Transverse colon (tissue), 4 donors: ENCODE measurements at regions not wholly inside any gene's neighbourhood (a gene's known extent, or its start where the extent isn't known, plus 50 kb on each side); places are given as distances from the start of the nearest gene placed in this dataset.

ENCODE experiments used
- DNase-seq: peaks from one replicate; pipeline ENCODE4 v3.0.0-alpha.2; 2019
- H3K27ac ChIP-seq, 4 donors: fragments of 200-600 bp; sonication (generic); 2 replicates each; pipeline ENCODE4 v1.5.1; 2016 to 2018; ENCODE audit warnings: inconsistent platforms in 4 of 4
- H3K27me3 ChIP-seq: fragments of 200-600 bp; sonication (generic); 2 replicates; pipeline ENCODE4 v1.5.1; 2017; ENCODE audit warnings: inconsistent platforms
- H3K36me3 ChIP-seq, 4 donors: fragments of 200-600 bp; sonication (generic); 2 replicates each; pipeline ENCODE4 v1.5.1; 2017 to 2019; ENCODE audit warnings: inconsistent platforms in 4 of 4
- H3K4me1 ChIP-seq, 4 donors: fragments of 200-600 bp; sonication (generic); 2 replicates each; pipeline ENCODE4 v1.5.1; 2017 to 2020; ENCODE audit warnings: inconsistent platforms in 4 of 4
- H3K4me3 ChIP-seq, 4 donors: fragments of 200-600 bp; sonication (generic); 1 replicate in 1 of 4; 2 replicates in 3 of 4; pipeline versions ENCODE4 v1.5.1 to v1.6.1; 2017 to 2019; ENCODE audit warnings: inconsistent platforms in 4 of 4
- H3K9me3 ChIP-seq, 2 donors: fragments of 200-600 bp; sonication (generic); 2 replicates each; pipeline ENCODE4 v1.5.1; 2017 to 2019; ENCODE audit warnings: inconsistent platforms in 2 of 2
- EP300 ChIP-seq: sonication (generic); formaldehyde crosslinking; IDR thresholded peaks from one replicate; pipeline ENCODE4 v1.6.1; 2017; ENCODE audit warnings: antibody characterized with exemption, low read depth
- POLR2A ChIP-seq: fragments of 450-650 bp; IDR thresholded peaks from one replicate; pipeline ENCODE4 v1.6.1; 2016; ENCODE audit warnings: antibody characterized with exemption, mild to moderate bottlenecking, moderate library complexity
- POLR2AphosphoS5 ChIP-seq, 3 donors: sonication (generic); formaldehyde crosslinking; IDR thresholded peaks; one replicate each; pipeline ENCODE4 v1.6.1; 2016; ENCODE audit warnings: antibody characterized with exemption in 3 of 3
- WGBS, 2 donors: methylation state at CpG; one replicate each; pipeline ENCODE4 v1.1.5; 2018; ENCODE audit warnings: low coverage in 1 of 2; 5-methylcytosine and 5-hydroxymethylcytosine counted together
- in situ Hi-C, 4 donors: fragments of 200-750 bp; cut with MboI; loops; one replicate each; pipeline versions ENCODE4 v1.15.0 to v1.15.1; 2017; ENCODE audit warnings: low sequenced_read_pairs in 3 of 4, low pct_ligation_motif_present in 1 of 4, low pct_unique_long_range_greater_than_20kb in 1 of 4
- intact Hi-C: fragments of 100-400 bp; cut with DNase I; formaldehyde crosslinking; loops from one replicate; pipeline ENCODE4 v1.15.1; 2023; ENCODE audit warnings: low total_unique reads
- TF ChIP-seq, protein P1 (sequence below), 5 experiments: fragments of 200-600 bp in 3 of 5; fragments of 450-650 bp in 2 of 5; sonication (generic) in 3 of 5; IDR thresholded peaks; 1 replicate in 2 of 5; 2 replicates in 3 of 5; pipeline ENCODE4 v1.5.1; 2016 to 2017; ENCODE audit warnings: antibody characterized with exemption in 5 of 5, inconsistent platforms in 3 of 5, mild to moderate bottlenecking in 2 of 5, moderate library complexity in 1 of 5

DNA sequence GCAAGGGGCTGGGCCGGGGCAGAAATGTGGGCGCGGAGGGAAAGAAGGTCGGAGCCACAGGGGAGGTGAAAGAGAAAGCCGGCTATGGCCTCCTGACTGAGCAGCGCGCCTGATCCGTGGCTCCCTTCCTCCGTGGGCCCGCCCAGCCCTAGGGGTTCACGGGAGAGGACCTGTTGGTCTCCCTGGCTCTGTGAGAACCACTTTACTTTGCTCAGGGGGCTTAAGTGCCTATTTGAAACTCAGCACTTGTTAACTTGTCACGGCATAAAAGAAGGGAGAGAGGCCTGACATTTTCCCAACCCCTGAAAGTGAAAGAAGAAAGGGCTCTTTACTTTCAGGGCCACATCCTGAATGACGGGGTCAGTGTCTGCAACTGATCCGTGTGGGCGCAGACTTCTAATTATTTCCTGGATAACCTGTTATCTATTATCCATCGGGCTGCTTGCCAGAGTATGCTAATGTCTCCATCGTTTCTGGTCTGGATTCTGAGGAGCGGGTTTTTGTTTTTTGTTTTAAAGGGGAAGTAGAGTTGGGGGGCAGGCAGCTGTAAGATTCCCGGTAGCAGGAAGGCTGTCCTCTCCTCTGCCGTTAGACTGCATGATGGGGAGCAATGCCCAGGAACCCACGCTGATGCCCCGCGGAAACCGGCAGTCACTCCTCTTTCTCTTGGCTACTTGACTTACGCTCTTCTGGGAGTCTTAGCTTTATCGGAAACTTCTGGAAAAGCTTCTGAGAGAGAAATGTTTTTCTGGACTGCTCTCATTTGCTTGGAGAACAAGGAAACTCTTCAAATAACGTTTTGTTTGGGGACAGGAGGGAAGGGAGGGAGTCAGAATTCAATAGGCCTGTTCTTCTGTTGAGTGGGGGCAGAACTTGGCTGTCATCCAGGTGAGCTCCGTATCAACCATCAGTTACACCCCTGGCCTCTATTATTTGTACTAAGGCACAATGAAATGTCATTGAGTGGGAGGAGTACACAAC, 127.7 kb upstream of the MAX start:
- in situ Hi-C loops, result loop anchor here in 1 of 4 donors (10.0 kb wide), 1 partner anchor 175 kb away; no protein-coding TSS in a partner anchor
- H3K4me1 ChIP-seq, result peaks cover 15 to 60% (median 29%) of the 10 kb centered on the region in 4 donors
- DNase-seq, result peak; percentile 49

DNA sequence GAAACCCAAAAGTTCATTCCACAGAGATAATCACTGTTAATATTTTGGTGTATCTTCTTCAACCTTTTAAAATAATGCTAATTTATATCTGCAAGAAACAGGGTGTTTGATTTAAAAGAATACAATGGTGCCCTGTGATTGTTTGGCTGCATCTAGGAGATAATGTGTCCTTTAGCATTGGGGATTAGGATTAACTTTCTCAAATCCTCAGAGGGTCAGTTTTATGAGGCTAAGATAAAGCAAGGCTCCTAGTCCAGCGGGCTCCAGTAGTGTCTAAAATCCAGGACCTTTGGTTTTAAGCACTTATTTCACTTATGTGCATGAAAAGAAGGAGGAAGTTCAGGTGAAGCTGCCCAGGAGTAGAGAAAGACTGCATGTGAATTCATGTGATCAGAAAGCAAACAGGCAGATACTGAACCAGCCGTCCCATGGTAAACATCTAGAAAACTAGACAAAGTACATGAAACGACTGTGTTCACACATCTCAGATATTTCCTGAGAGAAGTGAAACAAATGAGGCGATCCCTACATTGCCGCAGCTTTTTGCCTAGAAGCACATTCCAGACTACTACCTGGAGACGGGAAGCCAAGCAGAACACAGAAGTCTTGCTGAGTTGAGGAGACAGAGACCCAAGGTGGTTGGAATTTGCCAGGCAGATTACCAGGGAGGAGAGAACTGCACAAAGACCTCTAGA, 129.1 kb upstream of the MAX start:
- Histone ChIP-seq H3K4me3 (no peak overlapping the region), H3K27ac (peak overlapping the region in 3 of 4 donors; percentile 67 to 82 (median 80)), H3K27me3 (no peaks in the 10 kb centered on the region), H3K9me3 (no peaks in the 10 kb centered on the region), H3K36me3 (no peaks in the 10 kb centered on the region), H3K4me1 (peaks cover 12 to 49% (median 23%) of the 10 kb centered on the region in 4 donors)
- intact Hi-C loops (no loop called here), in situ Hi-C loops (no loop called here)
- TF ChIP-seq EP300 (no peak), POLR2AphosphoS5 (IDR thresholded peaks at IDR 0.05) (no peak), POLR2A (no peak)
- TF ChIP-seq, protein P1, sequence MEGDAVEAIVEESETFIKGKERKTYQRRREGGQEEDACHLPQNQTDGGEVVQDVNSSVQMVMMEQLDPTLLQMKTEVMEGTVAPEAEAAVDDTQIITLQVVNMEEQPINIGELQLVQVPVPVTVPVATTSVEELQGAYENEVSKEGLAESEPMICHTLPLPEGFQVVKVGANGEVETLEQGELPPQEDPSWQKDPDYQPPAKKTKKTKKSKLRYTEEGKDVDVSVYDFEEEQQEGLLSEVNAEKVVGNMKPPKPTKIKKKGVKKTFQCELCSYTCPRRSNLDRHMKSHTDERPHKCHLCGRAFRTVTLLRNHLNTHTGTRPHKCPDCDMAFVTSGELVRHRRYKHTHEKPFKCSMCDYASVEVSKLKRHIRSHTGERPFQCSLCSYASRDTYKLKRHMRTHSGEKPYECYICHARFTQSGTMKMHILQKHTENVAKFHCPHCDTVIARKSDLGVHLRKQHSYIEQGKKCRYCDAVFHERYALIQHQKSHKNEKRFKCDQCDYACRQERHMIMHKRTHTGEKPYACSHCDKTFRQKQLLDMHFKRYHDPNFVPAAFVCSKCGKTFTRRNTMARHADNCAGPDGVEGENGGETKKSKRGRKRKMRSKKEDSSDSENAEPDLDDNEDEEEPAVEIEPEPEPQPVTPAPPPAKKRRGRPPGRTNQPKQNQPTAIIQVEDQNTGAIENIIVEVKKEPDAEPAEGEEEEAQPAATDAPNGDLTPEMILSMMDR (IDR thresholded peaks at IDR 0.05), result no peak
- no peak for DNase-seq
- 69 to 81% methylated on average over 4 to 6 of the region's 6 CpGs for WGBS, 2 donors

More for the DNA sequence above, 127.7 kb upstream of the MAX start:
- intact Hi-C loops, result no loop called here
- Histone ChIP-seq H3K36me3 (no peaks in the 10 kb centered on the region), H3K9me3 (no peaks in the 10 kb centered on the region), H3K27me3 (no peaks in the 10 kb centered on the region), H3K27ac (peak overlapping the region; percentile 67 to 82 (median 77)), H3K4me3 (peak overlapping the region; percentile 11 to 44 (median 21))
- WGBS, 2 donors, result 26 to 40% methylated on average over 12 to 28 of the region's 28 CpGs
- TF ChIP-seq POLR2A, result no peak
- TF ChIP-seq EP300, result no peak
- no peak for TF ChIP-seq POLR2AphosphoS5 (IDR thresholded peaks at IDR 0.05)
- TF ChIP-seq, protein P1 (IDR thresholded peaks at IDR 0.05), result no peak

DNA sequence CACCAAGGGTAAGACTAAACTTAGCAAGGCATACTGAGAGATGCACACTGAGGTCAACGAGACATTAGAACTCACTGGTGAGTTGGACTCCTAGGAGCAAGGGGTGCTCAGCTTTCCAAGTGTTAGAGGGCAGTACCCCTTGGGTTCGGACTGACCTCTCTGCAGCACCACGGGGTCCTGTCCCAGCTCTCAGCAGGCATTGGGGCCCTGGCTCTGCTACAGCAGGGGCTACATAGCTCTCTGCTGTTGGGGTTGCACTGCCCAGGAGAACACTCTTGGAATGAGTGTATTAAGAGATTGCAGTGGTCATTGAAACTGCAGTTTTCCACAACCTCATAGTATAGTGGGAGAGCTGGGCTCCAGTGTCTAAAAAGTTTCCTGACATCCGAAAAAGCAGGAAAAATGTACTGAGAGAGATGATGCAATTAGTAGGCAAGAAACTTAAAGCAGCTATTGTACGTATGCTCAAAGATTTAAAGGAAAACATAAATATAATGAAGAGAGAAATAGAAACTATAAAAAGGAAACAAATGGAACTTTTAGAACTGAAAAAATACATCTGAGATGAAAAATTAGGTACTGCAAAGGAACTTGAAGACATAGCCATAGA, 132.5 kb upstream of the MAX start:
- Histone ChIP-seq H3K27me3 (no peaks in the 10 kb centered on the region), H3K4me3 (no peak overlapping the region), H3K36me3 (no peaks in the 10 kb centered on the region), H3K27ac (no peak overlapping the region), H3K9me3 (no peaks in the 10 kb centered on the region), H3K4me1 (peaks cover 10 to 32% (median 24%) of the 10 kb centered on the region in 4 donors)
- TF ChIP-seq, protein P1 (IDR thresholded peaks at IDR 0.05), result no peak
- TF ChIP-seq POLR2A, result no peak
- no peak for TF ChIP-seq POLR2AphosphoS5 (IDR thresholded peaks at IDR 0.05)
- intact Hi-C loops (no loop called here), in situ Hi-C loops (no loop called here)
- WGBS, 2 donors, result 98 to 100% methylated on average over 1 to 5 of the region's 5 CpGs
- DNase-seq, result no peak
